SH-SY5Y (cell line): ENCODE measurements at regions not wholly inside any gene's neighbourhood (a gene's known extent, or its start where the extent isn't known, plus 50 kb on each side); places are given as distances from the start of the nearest gene placed in this dataset.

Experiments
- GATA2 ChIP-seq: IDR thresholded peaks from 2 replicates; pipeline ENCODE4 v1.6.1; 2011; ENCODE audit warnings: mild to moderate bottlenecking, low read depth, low read length
- GATA3 ChIP-seq: IDR thresholded peaks from 2 replicates; pipeline ENCODE4 v1.6.1; 2011; ENCODE audit warnings: low read depth, mild to moderate bottlenecking, low read length, moderate library complexity

- no peak for TF ChIP-seq GATA2
- TF ChIP-seq GATA3, result no peak
Observed at GRCh38 chr21:28723646-28724045, 269.0 kb downstream of the LTN1 start.
